ENCODE measurements at regions not wholly inside any gene's neighbourhood (a gene's known extent, or its start where the extent isn't known, plus 50 kb on each side); places are given as distances from the start of the nearest gene placed in this dataset.

- ATAC-seq (ENCODE audit: insufficient read depth, low read depth), result no peak
These were observed 55.4 kb upstream of the KLF14 start for GRCh38 chr7:130789436-130789835.

DNA sequence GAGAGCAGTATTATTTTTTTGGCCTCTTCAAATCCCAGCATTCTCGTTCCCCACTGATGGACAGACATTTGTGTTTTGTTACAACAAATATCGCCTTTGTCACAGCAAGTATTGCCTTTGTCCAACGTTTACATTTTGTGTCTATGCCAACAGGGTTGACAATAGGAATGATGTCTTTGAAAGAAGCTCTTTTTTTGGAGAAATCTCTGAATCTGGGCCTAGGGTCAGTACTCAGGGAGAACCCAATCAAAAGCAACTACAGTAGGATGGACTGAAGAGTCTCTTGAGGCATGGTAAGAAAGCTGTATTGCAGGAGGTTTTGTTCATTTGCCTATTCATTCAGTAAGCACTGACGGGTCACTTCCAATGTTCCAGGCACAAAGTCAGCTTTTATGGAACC, 57.7 kb upstream of the KLF14 start:
- Histone ChIP-seq H3K27ac (ENCODE audit: low read length) (no peak overlapping the region), H3K4me1 (ENCODE audit: insufficient read depth, low read length) (no peaks in the 10 kb centered on the region), H3K27me3 (ENCODE audit: insufficient read depth, low read length, poor library complexity) (no peaks in the 10 kb centered on the region), H3K9ac (ENCODE audit: low read depth, low read length) (no peak overlapping the region), H3K4me3 (ENCODE audit: low read depth in 1 of 2, low read length in 2 of 2) (no peak overlapping the region), H4K20me1 (ENCODE audit: insufficient read depth, low read length) (no peaks in the 10 kb centered on the region), H3K36me3 (ENCODE audit: insufficient read depth, low read length) (no peaks in the 10 kb centered on the region), H3K4me2 (ENCODE audit: insufficient read depth, low read length) (no peak overlapping the region), H3K79me2 (ENCODE audit: insufficient read depth, low read length) (no peaks in the 10 kb centered on the region), H2AFZ (ENCODE audit: low read depth, low read length) (no peak overlapping the region), H3K9me3 (ENCODE audit: insufficient read depth, low read length, severe bottlenecking) (no peaks in the 10 kb centered on the region)
- DNase-seq (no peak), ATAC-seq (ENCODE audit: insufficient read depth, low read depth) (no peak)
- TF ChIP-seq, protein P1, sequence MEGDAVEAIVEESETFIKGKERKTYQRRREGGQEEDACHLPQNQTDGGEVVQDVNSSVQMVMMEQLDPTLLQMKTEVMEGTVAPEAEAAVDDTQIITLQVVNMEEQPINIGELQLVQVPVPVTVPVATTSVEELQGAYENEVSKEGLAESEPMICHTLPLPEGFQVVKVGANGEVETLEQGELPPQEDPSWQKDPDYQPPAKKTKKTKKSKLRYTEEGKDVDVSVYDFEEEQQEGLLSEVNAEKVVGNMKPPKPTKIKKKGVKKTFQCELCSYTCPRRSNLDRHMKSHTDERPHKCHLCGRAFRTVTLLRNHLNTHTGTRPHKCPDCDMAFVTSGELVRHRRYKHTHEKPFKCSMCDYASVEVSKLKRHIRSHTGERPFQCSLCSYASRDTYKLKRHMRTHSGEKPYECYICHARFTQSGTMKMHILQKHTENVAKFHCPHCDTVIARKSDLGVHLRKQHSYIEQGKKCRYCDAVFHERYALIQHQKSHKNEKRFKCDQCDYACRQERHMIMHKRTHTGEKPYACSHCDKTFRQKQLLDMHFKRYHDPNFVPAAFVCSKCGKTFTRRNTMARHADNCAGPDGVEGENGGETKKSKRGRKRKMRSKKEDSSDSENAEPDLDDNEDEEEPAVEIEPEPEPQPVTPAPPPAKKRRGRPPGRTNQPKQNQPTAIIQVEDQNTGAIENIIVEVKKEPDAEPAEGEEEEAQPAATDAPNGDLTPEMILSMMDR (IDR thresholded peaks at IDR 0.05; ENCODE audit: borderline replicate concordance, extremely low read depth, low read length, poor library complexity, severe bottlenecking), result no peak
- TF ChIP-seq EZH2 (IDR thresholded peaks at IDR 0.05; ENCODE audit: borderline replicate concordance, low read depth, low read length, severe bottlenecking), result no peak

More at GRCh38 chr7:130789436-130789835, 55.4 kb upstream of the KLF14 start:
- H2AFZ ChIP-seq (ENCODE audit: low read depth, low read length), result no peak overlapping the region
- DNase-seq, result no peak
- no peaks in the 10 kb centered on the region for H3K36me3 ChIP-seq (ENCODE audit: insufficient read depth, low read length)
- no peaks in the 10 kb centered on the region for H3K4me1 ChIP-seq (ENCODE audit: insufficient read depth, low read length)
- no peaks in the 10 kb centered on the region for H3K79me2 ChIP-seq (ENCODE audit: insufficient read depth, low read length)
- no peaks in the 10 kb centered on the region for H4K20me1 ChIP-seq (ENCODE audit: insufficient read depth, low read length)
- no peak overlapping the region for H3K9ac ChIP-seq (ENCODE audit: low read depth, low read length)
- no peaks in the 10 kb centered on the region for H3K9me3 ChIP-seq (ENCODE audit: insufficient read depth, low read length, severe bottlenecking)
- no peak overlapping the region for H3K4me2 ChIP-seq (ENCODE audit: insufficient read depth, low read length)
- no peak overlapping the region for H3K4me3 ChIP-seq (ENCODE audit: low read depth in 1 of 2, low read length in 2 of 2)
- H3K27me3 ChIP-seq (ENCODE audit: insufficient read depth, low read length, poor library complexity), result peaks cover under 1% of the 10 kb centered on the region
- TF ChIP-seq, protein P1 (IDR thresholded peaks at IDR 0.05; ENCODE audit: borderline replicate concordance, extremely low read depth, low read length, poor library complexity, severe bottlenecking), result no peak
- no peak for TF ChIP-seq EZH2 (IDR thresholded peaks at IDR 0.05; ENCODE audit: borderline replicate concordance, low read depth, low read length, severe bottlenecking)
- no peak overlapping the region for H3K27ac ChIP-seq (ENCODE audit: low read length)

- no peaks in the 10 kb centered on the region for H3K36me3 ChIP-seq (ENCODE audit: insufficient read depth, low read length)
- ATAC-seq (ENCODE audit: insufficient read depth, low read depth) (no peak), DNase-seq (no peak)
- H3K4me2 ChIP-seq (ENCODE audit: insufficient read depth, low read length), result no peak overlapping the region
- no peak overlapping the region for H2AFZ ChIP-seq (ENCODE audit: low read depth, low read length)
- no peak overlapping the region for H3K9ac ChIP-seq (ENCODE audit: low read depth, low read length)
- H3K9me3 ChIP-seq (ENCODE audit: insufficient read depth, low read length, severe bottlenecking), result no peaks in the 10 kb centered on the region
- H3K27me3 ChIP-seq (ENCODE audit: insufficient read depth, low read length, poor library complexity), result no peaks in the 10 kb centered on the region
- H3K4me1 ChIP-seq (ENCODE audit: insufficient read depth, low read length), result no peaks in the 10 kb centered on the region
- TF ChIP-seq, protein P1 (IDR thresholded peaks at IDR 0.05; ENCODE audit: borderline replicate concordance, extremely low read depth, low read length, poor library complexity, severe bottlenecking), result no peak
- no peak for TF ChIP-seq EZH2 (IDR thresholded peaks at IDR 0.05; ENCODE audit: borderline replicate concordance, low read depth, low read length, severe bottlenecking)
- H4K20me1 ChIP-seq (ENCODE audit: insufficient read depth, low read length), result no peaks in the 10 kb centered on the region
- no peak overlapping the region for H3K4me3 ChIP-seq (ENCODE audit: low read depth in 1 of 2, low read length in 2 of 2)
- H3K79me2 ChIP-seq (ENCODE audit: insufficient read depth, low read length), result no peaks in the 10 kb centered on the region
- no peak overlapping the region for H3K27ac ChIP-seq (ENCODE audit: low read length)
These were observed 60.0 kb upstream of the KLF14 start for GRCh38 chr7:130793855-130794618.
